ENCODE measurements at regions not wholly inside any gene's neighbourhood (a gene's known extent, or its start where the extent isn't known, plus 50 kb on each side); places are given as distances from the start of the nearest gene placed in this dataset.
"Not testable (repeated sequence)": the region's sequence is repeated elsewhere in the genome, so short reads cannot be mapped to it uniquely, and the experiment has no call there.

DNA sequence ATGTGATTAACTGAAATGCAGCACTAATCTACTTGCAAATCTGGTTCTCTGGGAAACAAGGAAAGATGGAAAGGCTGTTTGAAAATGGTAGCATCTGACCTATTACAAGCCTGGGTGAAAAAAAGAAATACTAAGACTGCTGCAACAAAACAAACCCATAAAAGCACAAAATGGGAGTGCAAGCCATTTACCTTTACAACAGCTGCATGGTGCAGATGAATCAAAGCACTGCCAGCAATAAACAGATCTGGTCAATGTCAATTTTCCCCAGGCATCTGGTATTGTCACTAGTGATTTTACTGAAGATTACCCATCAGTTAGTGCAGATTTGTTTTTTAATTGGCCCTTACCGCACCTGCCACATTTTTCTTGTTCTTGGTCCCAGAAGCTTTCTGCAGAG, 1341.7 kb downstream of the PLA2G4A start:
- TF ChIP-seq, protein P1, sequence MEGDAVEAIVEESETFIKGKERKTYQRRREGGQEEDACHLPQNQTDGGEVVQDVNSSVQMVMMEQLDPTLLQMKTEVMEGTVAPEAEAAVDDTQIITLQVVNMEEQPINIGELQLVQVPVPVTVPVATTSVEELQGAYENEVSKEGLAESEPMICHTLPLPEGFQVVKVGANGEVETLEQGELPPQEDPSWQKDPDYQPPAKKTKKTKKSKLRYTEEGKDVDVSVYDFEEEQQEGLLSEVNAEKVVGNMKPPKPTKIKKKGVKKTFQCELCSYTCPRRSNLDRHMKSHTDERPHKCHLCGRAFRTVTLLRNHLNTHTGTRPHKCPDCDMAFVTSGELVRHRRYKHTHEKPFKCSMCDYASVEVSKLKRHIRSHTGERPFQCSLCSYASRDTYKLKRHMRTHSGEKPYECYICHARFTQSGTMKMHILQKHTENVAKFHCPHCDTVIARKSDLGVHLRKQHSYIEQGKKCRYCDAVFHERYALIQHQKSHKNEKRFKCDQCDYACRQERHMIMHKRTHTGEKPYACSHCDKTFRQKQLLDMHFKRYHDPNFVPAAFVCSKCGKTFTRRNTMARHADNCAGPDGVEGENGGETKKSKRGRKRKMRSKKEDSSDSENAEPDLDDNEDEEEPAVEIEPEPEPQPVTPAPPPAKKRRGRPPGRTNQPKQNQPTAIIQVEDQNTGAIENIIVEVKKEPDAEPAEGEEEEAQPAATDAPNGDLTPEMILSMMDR (IDR thresholded peaks at IDR 0.05; ENCODE audit: low read depth, low read length), result no peak
- DNase-seq (ENCODE audit: low read depth, low spot score), result no peak
- H3K4me3 ChIP-seq (ENCODE audit: low read depth, low read length), result no peak overlapping the region
- in situ Hi-C loops (cut with HindIII; ENCODE audit: low sequenced_read_pairs), result no loop called here

- in situ Hi-C loops (cut with HindIII; ENCODE audit: low sequenced_read_pairs), result no loop called here
- TF ChIP-seq, protein P1 (IDR thresholded peaks at IDR 0.05; ENCODE audit: low read depth, low read length), result no peak
- H3K4me3 ChIP-seq (ENCODE audit: low read depth, low read length), result no peak overlapping the region
- DNase-seq (ENCODE audit: low read depth, low spot score), result no peak
Observed at GRCh38 chr1:188170935-188171334, 1342.2 kb downstream of the PLA2G4A start.

- DNase-seq (ENCODE audit: low read depth, low spot score); H3K4me3 ChIP-seq (ENCODE audit: low read depth, low read length); in situ Hi-C loops (cut with HindIII; ENCODE audit: low sequenced_read_pairs): not testable (repeated sequence)
Observed at GRCh38 chr1:188182063-188182462, 1353.3 kb downstream of the PLA2G4A start.

- DNase-seq (ENCODE audit: low read depth, low spot score), result no peak
- in situ Hi-C loops (cut with HindIII; ENCODE audit: low sequenced_read_pairs), result no loop called here
- no peak overlapping the region for H3K4me3 ChIP-seq (ENCODE audit: low read depth, low read length)
- TF ChIP-seq, protein P1 (IDR thresholded peaks at IDR 0.05; ENCODE audit: low read depth, low read length), result no peak
Observed at GRCh38 chr1:188188317-188188716, 1359.6 kb downstream of the PLA2G4A start.

GRCh38 chr1:188194916-188195315, 1366.2 kb downstream of the PLA2G4A start:
- H3K4me3 ChIP-seq (ENCODE audit: low read depth, low read length), result no peak overlapping the region
- no peak for DNase-seq (ENCODE audit: low read depth, low spot score)
- TF ChIP-seq, protein P1 (IDR thresholded peaks at IDR 0.05; ENCODE audit: low read depth, low read length), result no peak
- in situ Hi-C loops (cut with HindIII; ENCODE audit: low sequenced_read_pairs), result no loop called here

GRCh38 chr1:188218289-188218688, 1389.5 kb downstream of the PLA2G4A start:
- in situ Hi-C loops (cut with HindIII; ENCODE audit: low sequenced_read_pairs), result no loop called here
- DNase-seq (ENCODE audit: low read depth, low spot score), result no peak
- H3K4me3 ChIP-seq (ENCODE audit: low read depth, low read length), result no peak overlapping the region
- TF ChIP-seq, protein P1 (IDR thresholded peaks at IDR 0.05; ENCODE audit: low read depth, low read length), result no peak

- in situ Hi-C loops (cut with HindIII; ENCODE audit: low sequenced_read_pairs), result no loop called here
- no peak overlapping the region for H3K4me3 ChIP-seq (ENCODE audit: low read depth, low read length)
- TF ChIP-seq, protein P1 (IDR thresholded peaks at IDR 0.05; ENCODE audit: low read depth, low read length), result no peak
- no peak for DNase-seq (ENCODE audit: low read depth, low spot score)
Observed at GRCh38 chr1:188220051-188220450, 1391.3 kb downstream of the PLA2G4A start.

All from astrocyte of the spinal cord (primary cell).